H1 (cell line): ENCODE measurements at regions not wholly inside any gene's neighbourhood (a gene's known extent, or its start where the extent isn't known, plus 50 kb on each side); places are given as distances from the start of the nearest gene placed in this dataset.
A peak's percentile ranks its signal among the peaks of the same experiment; 100 is the strongest.

Experiments
- CTCF ChIA-PET: fragments of 300-600 bp; sonication (Branson Sonifier 250); formaldehyde crosslinking; loops from one replicate; lab custom pipeline; 2021; ENCODE audit not compliant: partially characterized antibody; lab: Charles Lee
- POLR2A ChIA-PET: fragments of 300-600 bp; sonication (Branson Sonifier 250); formaldehyde crosslinking; loops from one replicate; lab custom pipeline; 2021; ENCODE audit warnings: inconsistent platforms; ENCODE audit not compliant: partially characterized antibody; lab: Charles Lee
- DNase-seq, 2 experiments: peaks; one replicate each; pipeline versions ENCODE4 v3.0.0 to v3.0.0-alpha.2; 2010 to 2022; ENCODE audit warnings: low spot score in 2 of 2, low read depth in 1 of 2, mixed read lengths in 1 of 2
- FAIRE-seq: peaks from 2 replicates; lab custom pipeline; 2011; peaks lifted over from hg19 to GRCh38; lab: Jason Lieb, UNC
- H2AFZ ChIP-seq: 2 replicates; pipeline ENCODE4 v1.8.1; 2012; ENCODE audit warnings: low read length, inconsistent platforms
- H2AK5ac ChIP-seq: 2 replicates; pipeline ENCODE4 v1.6.1; 2013; ENCODE audit warnings: low read depth, low read length
- H2BK120ac ChIP-seq: replicated peaks from 2 replicates; pipeline ENCODE3; 2013; ENCODE audit warnings: low read depth, low read length, inconsistent platforms
- H2BK12ac ChIP-seq: 2 replicates; pipeline ENCODE4 v1.6.1; 2013; ENCODE audit warnings: low read depth, low read length
- H2BK15ac ChIP-seq: 2 replicates; pipeline ENCODE4 v1.6.1; 2013; ENCODE audit warnings: low read length
- H2BK20ac ChIP-seq: 2 replicates; pipeline ENCODE4 v1.6.1; 2013; ENCODE audit warnings: low read length
- H2BK5ac ChIP-seq: 2 replicates; pipeline ENCODE4 v1.6.1; 2013; ENCODE audit warnings: low read depth, low read length
- H3K14ac ChIP-seq: 2 replicates; pipeline ENCODE4 v1.6.1; 2013; ENCODE audit warnings: inconsistent platforms; ENCODE audit not compliant: insufficient read length
- H3K18ac ChIP-seq: 2 replicates; pipeline ENCODE4 v1.6.1; 2013; ENCODE audit warnings: low read length; ENCODE audit errors: extremely low read depth
- H3K23ac ChIP-seq: 2 replicates; pipeline ENCODE4 v1.6.1; 2013; ENCODE audit warnings: inconsistent platforms; ENCODE audit not compliant: insufficient read length
- H3K23me2 ChIP-seq: 2 replicates; pipeline ENCODE4 v1.6.1; 2013; ENCODE audit warnings: low read depth, low read length
- H3K27ac ChIP-seq: 2 replicates; pipeline ENCODE4 v1.6.1; 2011; ENCODE audit warnings: low read depth, low read length, inconsistent platforms
- H3K27me3 ChIP-seq, 4 experiments: replicated peaks in 1 of 4; 1 replicate in 1 of 4; 2 replicates in 3 of 4; pipeline versions ENCODE4 v1.6.1 to v1.8.1; 2011 to 2013; ENCODE audit warnings: low read length in 3 of 4, mild to moderate bottlenecking in 3 of 4, inconsistent platforms in 2 of 4, mixed read lengths in 2 of 4, moderate library complexity in 1 of 4; ENCODE audit not compliant: control insufficient read depth in 3 of 4, insufficient read depth in 3 of 4; ENCODE audit errors: extremely low read depth in 1 of 4
- H3K36me3 ChIP-seq, 4 experiments: 2 replicates each; pipeline versions ENCODE4 v1.6.1 to v1.8.1; 2011 to 2013; ENCODE audit warnings: mild to moderate bottlenecking in 4 of 4, low read length in 3 of 4, moderate library complexity in 2 of 4, control low read depth in 1 of 4, inconsistent platforms in 1 of 4; ENCODE audit not compliant: insufficient read depth in 4 of 4, control insufficient read depth in 2 of 4
- H3K4ac ChIP-seq: replicated peaks from 2 replicates; pipeline ENCODE3; 2013; ENCODE audit warnings: low read length, low read depth, mixed read lengths, inconsistent platforms; ENCODE audit not compliant: insufficient read length
- H3K4me1 ChIP-seq, 4 experiments: replicated peaks in 1 of 4; 1 replicate in 1 of 4; 2 replicates in 3 of 4; pipeline versions ENCODE4 v1.6.1 to v1.8.1; 2011 to 2013; ENCODE audit warnings: low read length in 3 of 4, inconsistent platforms in 2 of 4, mixed read lengths in 1 of 4; ENCODE audit not compliant: insufficient read depth in 4 of 4, control insufficient read depth in 3 of 4
- H3K4me2 ChIP-seq, 2 experiments: 2 replicates each; pipeline versions ENCODE4 v1.6.1 to v1.8.1; 2011 to 2013; ENCODE audit warnings: low read depth in 2 of 2, low read length in 2 of 2, control low read depth in 1 of 2, inconsistent platforms in 1 of 2, mild to moderate bottlenecking in 1 of 2; ENCODE audit not compliant: insufficient read depth in 1 of 2
- H3K4me3 ChIP-seq, 4 experiments: fragments of 200-600, 300-600 bp in 1 of 4; sonication (generic), shearing (Covaris generic), sonication (Bioruptor Twin) in 1 of 4; 2 replicates each; pipeline versions ENCODE4 v1.5.1 to v1.8.1; 2011 to 2016; ENCODE audit warnings: low read length in 4 of 4, low read depth in 3 of 4, control low read depth in 2 of 4, inconsistent platforms in 2 of 4, mild to moderate bottlenecking in 2 of 4, mixed read lengths in 1 of 4, moderate library complexity in 1 of 4; ENCODE audit not compliant: insufficient read depth in 2 of 4; ENCODE audit errors: extremely low read depth in 1 of 4
- H3K56ac ChIP-seq: replicated peaks from 2 replicates; pipeline ENCODE3; 2013; ENCODE audit warnings: low read depth, mild to moderate bottlenecking, mixed read lengths, low read length, inconsistent platforms; ENCODE audit not compliant: insufficient read length
- H3K79me1 ChIP-seq: 2 replicates; pipeline ENCODE4 v1.6.1; 2013; ENCODE audit warnings: low read depth, low read length, control low read depth
- H3K79me2 ChIP-seq, 2 experiments: 2 replicates each; pipeline versions ENCODE4 v1.6.1 to v1.8.1; 2012 to 2013; ENCODE audit warnings: low read length in 2 of 2, mild to moderate bottlenecking in 2 of 2, inconsistent platforms in 1 of 2; ENCODE audit not compliant: insufficient read depth in 2 of 2, control insufficient read depth in 1 of 2
- H3K9ac ChIP-seq, 4 experiments: replicated peaks in 1 of 4; 1 replicate in 1 of 4; 2 replicates in 3 of 4; pipeline versions ENCODE4 v1.6.1 to v1.8.1; 2011 to 2013; ENCODE audit warnings: low read depth in 3 of 4, low read length in 3 of 4, control low read depth in 2 of 4, mild to moderate bottlenecking in 2 of 4, moderate library complexity in 2 of 4, inconsistent platforms in 1 of 4; ENCODE audit errors: extremely low read depth in 1 of 4
- H3K9me3 ChIP-seq, 2 experiments: 2 replicates each; pipeline versions ENCODE4 v1.6.1 to v1.8.1; 2012 to 2013; ENCODE audit warnings: mild to moderate bottlenecking in 2 of 2, moderate library complexity in 2 of 2, control low read depth in 1 of 2, inconsistent platforms in 1 of 2, low read depth in 1 of 2, low read length in 1 of 2, mixed read lengths in 1 of 2; ENCODE audit not compliant: insufficient read depth in 2 of 2
- H4K20me1 ChIP-seq, 2 experiments: replicated peaks in 1 of 2; 2 replicates each; pipeline versions ENCODE3 to v1.8.1; 2011 to 2013; ENCODE audit warnings: inconsistent platforms in 2 of 2, low read length in 2 of 2, mild to moderate bottlenecking in 1 of 2; ENCODE audit not compliant: insufficient read depth in 2 of 2, control insufficient read depth in 1 of 2
- H4K5ac ChIP-seq: 2 replicates; pipeline ENCODE4 v1.6.1; 2013; ENCODE audit warnings: low read length, low read depth, mixed read lengths, inconsistent platforms; ENCODE audit not compliant: insufficient read length
- H4K8ac ChIP-seq: 2 replicates; pipeline ENCODE4 v1.8.0; 2013; ENCODE audit warnings: mild to moderate bottlenecking, moderate library complexity, low read length, inconsistent platforms; ENCODE audit not compliant: insufficient read depth; ENCODE audit errors: extremely low read depth
- H4K91ac ChIP-seq: replicated peaks from 2 replicates; pipeline ENCODE3; 2013; ENCODE audit warnings: low read length, mixed read lengths, inconsistent platforms; ENCODE audit not compliant: insufficient read length
- BACH1 ChIP-seq: IDR thresholded peaks from 2 replicates; pipeline ENCODE4 v1.6.1; 2012; ENCODE audit warnings: low read length, improper control_type of control experiment
- CEBPB ChIP-seq: IDR thresholded peaks from 2 replicates; pipeline ENCODE4 v1.6.1; 2012; ENCODE audit warnings: low read depth, low read length
- CREB1 ChIP-seq: IDR thresholded peaks from 2 replicates; pipeline ENCODE4 v1.6.1; 2012; ENCODE audit warnings: inconsistent platforms
- CTCF ChIP-seq, 3 experiments: IDR thresholded peaks; 1 replicate in 2 of 3; 2 replicates in 1 of 3; pipeline versions ENCODE4 v1.5.1 to v1.6.1; 2011; ENCODE audit warnings: low read length in 3 of 3, mild to moderate bottlenecking in 3 of 3, inconsistent platforms in 2 of 3, low read depth in 1 of 3, moderate library complexity in 1 of 3; ENCODE audit not compliant: insufficient read depth in 1 of 3; ENCODE audit errors: control extremely low read depth in 1 of 3
- FOSL1 ChIP-seq: IDR thresholded peaks from 2 replicates; pipeline ENCODE4 v1.6.1; 2011; ENCODE audit warnings: mild to moderate bottlenecking, low read depth, low read length, moderate library complexity; ENCODE audit not compliant: insufficient read depth
- GABPA ChIP-seq: IDR thresholded peaks from 2 replicates; pipeline ENCODE4 v1.6.1; 2011; ENCODE audit warnings: mild to moderate bottlenecking, low read length, moderate library complexity, borderline replicate concordance; ENCODE audit not compliant: insufficient read depth
- MAX ChIP-seq: IDR thresholded peaks from 2 replicates; pipeline ENCODE4 v1.6.1; 2012; ENCODE audit warnings: inconsistent platforms
- POLR2A ChIP-seq, 2 experiments: IDR thresholded peaks; 1 replicate in 1 of 2; 2 replicates in 1 of 2; pipeline ENCODE4 v1.6.1; 2011; ENCODE audit warnings: low read depth in 2 of 2, low read length in 2 of 2, mild to moderate bottlenecking in 2 of 2; ENCODE audit errors: control extremely low read depth in 1 of 2
- POU5F1 ChIP-seq: IDR thresholded peaks from 2 replicates; pipeline ENCODE4 v1.6.1; 2011; ENCODE audit warnings: low read depth, mild to moderate bottlenecking, low read length, moderate library complexity
- RAD21 ChIP-seq, 2 experiments: IDR thresholded peaks in 1 of 2; conservative IDR thresholded peaks in 1 of 2; 2 replicates each; pipeline ENCODE4 v1.6.1; 2011; ENCODE audit warnings: low read depth in 2 of 2, low read length in 2 of 2, improper control_type of control experiment in 1 of 2, inconsistent platforms in 1 of 2, mild to moderate bottlenecking in 1 of 2, moderate library complexity in 1 of 2
- YY1 ChIP-seq: IDR thresholded peaks from 2 replicates; pipeline ENCODE4 v1.6.1; 2011; ENCODE audit warnings: low read depth, mild to moderate bottlenecking, low read length
- WGBS, 2 experiments: shearing (Covaris generic) in 1 of 2; methylation state at CpG; one replicate each; pipeline versions ENCODE4 v1.1.6 to v1.1.7; 2013 to 2015; ENCODE audit warnings: low lambda C conversion rate in 2 of 2, mixed read lengths in 2 of 2, inconsistent platforms in 1 of 2, low coverage in 1 of 2, missing lambda C conversion rate in 1 of 2; ENCODE audit not compliant: insufficient replicate concordance in 2 of 2, insufficient coverage in 1 of 2, insufficient read length in 1 of 2; ENCODE audit errors: extremely low coverage in 1 of 2, missing lambda C conversion rate in 1 of 2; 5-methylcytosine and 5-hydroxymethylcytosine counted together

GRCh38 chr11:2074266-2074825, 64.8 kb downstream of the IGF2 start:
- H3K18ac ChIP-seq: no peak overlapping the region
- WGBS, 2 experiments: 53% methylated on average over 12 of the region's 12 CpGs; no CpG with 5 or more reads in 1 of the 2 experiments
- 0 out of 2 replicates have a peak, but pooled peaks have one; percentile 11 for TF ChIP-seq CEBPB
- no peak for TF ChIP-seq GABPA
- TF ChIP-seq POU5F1: no peak
- TF ChIP-seq MAX: peak; percentile 14; the same call in 1 of the 2 replicates
- TF ChIP-seq CREB1: 0 out of 2 replicates have a peak, but pooled peaks have one; percentile 14
- peak; percentile 38 to 54 for TF ChIP-seq RAD21 (IDR thresholded peaks at IDR 0.05 in 1 of 2, conservative IDR thresholded peaks at IDR 0.05 in 1 of 2; ENCODE audit: low read depth in 2 of 2, low read length in 2 of 2)
- TF ChIP-seq YY1: peak; percentile 65; the same call in 1 of the 2 replicates
- no peak for TF ChIP-seq FOSL1
- peak; percentile 63 to 85 (median 71) for TF ChIP-seq CTCF (IDR thresholded peaks at IDR 0.05; ENCODE audit: control extremely low read depth in 1 of 3, insufficient read depth in 1 of 3, low read depth in 1 of 3, low read length in 3 of 3)
- no peak for TF ChIP-seq POLR2A (IDR thresholded peaks at IDR 0.05; ENCODE audit: control extremely low read depth in 1 of 2, low read depth in 2 of 2, low read length in 2 of 2)
- no peak for TF ChIP-seq BACH1

More at GRCh38 chr11:2074266-2074825, 64.8 kb downstream of the IGF2 start:
- H3K14ac ChIP-seq: no peak overlapping the region
- CTCF ChIA-PET: interaction anchor here (0.7 to 4.1 kb wide), 29 partner anchors 13 to 513 kb away, joined by 3 to 24 read pairs (median 4); no protein-coding TSS in a partner anchor
- H3K79me1 ChIP-seq: no peaks in the 10 kb centered on the region
- no peaks in the 10 kb centered on the region for H3K79me2 ChIP-seq
- H3K23ac ChIP-seq: no peak overlapping the region
- H4K91ac ChIP-seq: no peak overlapping the region
- no peak overlapping the region for H3K4ac ChIP-seq
- no peaks in the 10 kb centered on the region for H3K4me1 ChIP-seq
- no peak overlapping the region for H4K5ac ChIP-seq
- no peaks in the 10 kb centered on the region for H3K36me3 ChIP-seq
- no peaks in the 10 kb centered on the region for H4K20me1 ChIP-seq
- H3K56ac ChIP-seq: no peak overlapping the region
- POLR2A ChIA-PET: no interaction called here
- 0 out of 2 replicates have a peak overlapping the region, but pooled peaks have one; percentile 1 for H2AFZ ChIP-seq
- H2BK15ac ChIP-seq: no peak overlapping the region
- no peak overlapping the region for H2BK120ac ChIP-seq
- DNase-seq (peak in 1 of 2 experiments; percentile 75), FAIRE-seq (peak; percentile 76)
- H3K4me3 ChIP-seq: no peak overlapping the region
- no peak overlapping the region for H2BK20ac ChIP-seq
- no peak overlapping the region for H2BK12ac ChIP-seq
- peaks cover 4% of the 10 kb centered on the region; the same call in 1 of the 2 replicates for H3K23me2 ChIP-seq
- peaks cover 0 to 7% (median 4%) of the 10 kb centered on the region in 4 experiments; a peak in 3 of 7 replicates for H3K27me3 ChIP-seq
- no peak overlapping the region for H3K4me2 ChIP-seq
- no peak overlapping the region for H2BK5ac ChIP-seq
- H2AK5ac ChIP-seq: no peak overlapping the region
- no peak overlapping the region for H3K9ac ChIP-seq
- no peaks in the 10 kb centered on the region for H3K9me3 ChIP-seq
- no peak overlapping the region for H3K27ac ChIP-seq
- H4K8ac ChIP-seq: no peak overlapping the region
